HG03558 (cell line): ENCODE measurements at regions not wholly inside any gene's neighbourhood (a gene's known extent, or its start where the extent isn't known, plus 50 kb on each side); places are given as distances from the start of the nearest gene placed in this dataset.

Experiments
- ATAC-seq: cut with Tn5 transposase; IDR thresholded peaks from one replicate; pipeline ENCODE4 v1.9.1; 2021; ENCODE audit warnings: moderate number of reproducible peaks; ENCODE audit not compliant: unreplicated experiment; ENCODE audit errors: extremely low read depth

- no peak for ATAC-seq
Observed at GRCh38 chr3:95389725-95390313, 1327.0 kb downstream of the NSUN3 start.

- ATAC-seq, result no peak
Observed at GRCh38 chr3:95394286-95394685, 1331.4 kb downstream of the NSUN3 start.

- ATAC-seq, result no peak
Observed at GRCh38 chr3:95399585-95399984, 1336.7 kb downstream of the NSUN3 start.

- no peak for ATAC-seq
Observed at GRCh38 chr3:95401693-95402092, 1338.8 kb downstream of the NSUN3 start.

GRCh38 chr3:95407709-95408463 lies 1345.0 kb downstream of the NSUN3 start:
- no peak for ATAC-seq

- ATAC-seq, result no peak
Observed at GRCh38 chr3:95408464-95408862, 1345.6 kb downstream of the NSUN3 start.

GRCh38 chr3:95418251-95418650 lies 1355.4 kb downstream of the NSUN3 start:
- no peak for ATAC-seq

- ATAC-seq, result no peak
Observed at GRCh38 chr3:95424279-95424678, 1361.4 kb downstream of the NSUN3 start.

- ATAC-seq, result no peak
Observed at GRCh38 chr3:95434491-95434890, 1371.6 kb downstream of the NSUN3 start.

GRCh38 chr3:95437409-95437808 lies 1374.5 kb downstream of the NSUN3 start:
- no peak for ATAC-seq

GRCh38 chr3:95438274-95438673 lies 1375.4 kb downstream of the NSUN3 start:
- no peak for ATAC-seq

GRCh38 chr3:95442766-95443165 lies 1371.6 kb upstream of the EPHA6 start:
- no peak for ATAC-seq

- no peak for ATAC-seq
Observed at GRCh38 chr3:95449841-95450240, 1364.6 kb upstream of the EPHA6 start.

- no peak for ATAC-seq
Observed at GRCh38 chr3:95453242-95453641, 1361.2 kb upstream of the EPHA6 start.

- no peak for ATAC-seq
Observed at GRCh38 chr3:95456835-95457234, 1357.6 kb upstream of the EPHA6 start.

- no peak for ATAC-seq
Observed at GRCh38 chr3:95459706-95460105, 1354.7 kb upstream of the EPHA6 start.

- no peak for ATAC-seq
Observed at GRCh38 chr3:95460274-95460673, 1354.1 kb upstream of the EPHA6 start.

GRCh38 chr3:95462161-95462560 lies 1352.2 kb upstream of the EPHA6 start:
- ATAC-seq, result no peak

GRCh38 chr3:95464346-95464745 lies 1350.0 kb upstream of the EPHA6 start:
- ATAC-seq, result no peak

GRCh38 chr3:95468331-95468730 lies 1346.1 kb upstream of the EPHA6 start:
- ATAC-seq, result no peak

- ATAC-seq, result no peak
Observed at GRCh38 chr3:95474338-95474737, 1340.1 kb upstream of the EPHA6 start.

- no peak for ATAC-seq
Observed at GRCh38 chr3:95476534-95476933, 1337.9 kb upstream of the EPHA6 start.
